ENCODE measurements at regions not wholly inside any gene's neighbourhood (a gene's known extent, or its start where the extent isn't known, plus 50 kb on each side); places are given as distances from the start of the nearest gene placed in this dataset.

DNA sequence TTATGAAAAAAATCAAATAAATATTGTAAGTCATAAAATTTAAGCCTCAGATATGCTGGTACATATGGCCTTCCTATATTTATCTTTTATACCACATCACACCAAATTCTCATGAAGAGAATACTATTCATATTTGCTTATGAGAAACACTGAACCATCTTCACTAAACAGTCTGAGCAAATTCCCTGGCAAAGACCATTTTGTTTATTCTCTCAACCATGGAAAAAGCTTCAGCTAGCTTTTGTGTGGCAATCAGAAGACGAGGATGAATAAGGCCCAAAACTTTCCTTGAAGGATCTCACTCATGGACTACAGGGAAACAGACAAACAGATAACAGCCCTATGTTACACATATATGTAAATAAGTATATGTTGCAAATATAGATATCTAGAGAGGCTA, 252.1 kb downstream of the TMX3 start:
- DNase-seq: no peak

DNA sequence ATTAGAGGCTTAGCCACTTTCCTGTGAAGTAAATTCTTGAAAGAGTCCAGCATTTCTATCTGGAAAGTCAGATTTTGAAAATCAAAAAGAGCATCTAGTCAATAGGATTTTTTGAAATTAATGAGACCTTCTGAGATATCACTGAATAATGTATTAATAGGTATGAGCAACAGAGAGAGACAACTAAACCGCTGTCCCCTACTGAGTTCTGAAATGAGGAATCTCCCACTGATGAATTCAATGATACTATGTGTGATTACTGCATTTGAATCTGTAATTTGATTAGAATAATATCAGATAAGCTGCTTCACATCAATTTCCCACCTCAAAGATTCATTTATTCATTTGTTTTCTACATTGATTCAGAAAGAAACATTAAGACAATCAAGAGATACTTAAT, 252.8 kb downstream of the TMX3 start:
- no peak for DNase-seq

DNA sequence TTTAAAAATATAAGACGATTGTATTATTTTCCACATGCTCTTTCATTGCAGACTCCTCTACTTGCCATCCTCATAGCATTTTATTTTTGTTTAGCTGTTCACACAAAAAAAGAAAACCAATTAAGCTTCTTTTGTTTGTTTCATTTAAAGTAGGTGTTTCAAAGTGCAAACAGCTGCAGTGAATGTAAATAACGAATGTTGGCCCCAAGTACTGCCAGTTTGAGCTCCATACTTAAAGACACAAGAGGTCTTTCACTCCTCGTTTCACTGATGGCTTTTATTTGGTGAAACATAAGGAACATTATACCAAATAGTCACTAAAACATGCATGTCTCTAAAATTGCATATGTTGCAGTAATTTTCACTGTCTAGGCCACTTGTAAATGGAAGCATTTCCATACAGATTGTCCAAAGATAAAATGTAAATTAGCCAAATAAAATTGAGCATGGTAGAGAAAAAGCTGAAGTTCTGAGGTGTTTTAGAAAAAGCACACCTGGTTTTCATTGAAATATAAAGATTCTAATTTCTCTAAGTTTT, 253.4 kb downstream of the TMX3 start:
- DNase-seq: no peak

DNA sequence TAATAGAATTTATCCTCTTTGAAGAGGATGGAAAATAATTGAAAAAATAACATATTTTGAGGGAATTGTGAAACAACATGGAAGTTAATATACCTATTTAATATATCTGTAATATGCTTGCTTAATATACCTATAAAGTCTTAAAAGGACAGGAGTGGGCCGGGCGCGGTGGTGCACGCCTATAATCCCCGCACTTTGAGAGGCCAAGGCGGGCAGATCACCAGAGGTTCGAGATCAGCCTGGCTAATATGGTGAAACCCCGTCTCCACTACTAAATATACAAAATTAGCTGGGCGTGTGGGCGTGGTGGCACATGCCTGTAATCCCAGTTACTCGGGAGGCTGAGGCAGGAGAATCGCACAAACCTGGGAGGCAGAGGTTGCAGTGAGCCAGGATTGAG, 254.9 kb downstream of the TMX3 start:
- no peak for DNase-seq

DNA sequence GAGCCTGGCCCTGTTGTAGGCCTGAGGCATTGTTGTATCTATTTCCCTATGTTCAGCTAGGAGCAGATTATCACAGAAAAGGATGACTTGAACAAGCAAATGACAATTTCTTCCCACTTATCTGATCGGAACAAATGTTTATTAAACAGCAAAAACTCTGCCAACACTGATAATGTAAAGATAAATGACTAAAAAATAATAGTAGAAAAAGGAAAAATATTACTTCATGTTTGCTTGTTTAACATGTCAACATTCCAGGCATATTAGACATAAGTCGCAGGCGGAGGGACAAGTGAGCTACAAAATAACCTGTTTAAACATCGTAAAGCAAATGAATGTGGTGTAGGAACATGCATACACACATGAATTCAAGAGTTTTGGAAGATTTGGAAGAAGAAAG, 257.9 kb downstream of the TMX3 start:
- DNase-seq: no peak

DNA sequence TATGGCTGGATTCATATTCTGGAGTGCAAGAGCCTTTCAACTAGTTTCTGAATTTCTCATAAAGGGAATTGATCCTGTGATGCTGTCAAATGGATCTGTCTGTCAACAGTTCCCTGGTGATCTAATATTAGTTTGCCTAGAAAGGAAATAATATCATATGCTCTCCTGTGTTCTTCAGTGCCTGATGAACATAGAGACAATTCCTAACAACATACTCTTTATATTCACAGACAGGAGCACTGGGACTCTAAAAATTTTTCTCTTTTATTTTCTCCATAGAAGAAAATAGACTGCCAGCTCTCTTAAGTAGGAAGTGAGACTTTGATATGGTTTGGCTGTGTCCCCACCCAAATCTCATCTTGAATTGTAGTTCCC, 259.7 kb downstream of the TMX3 start:
- no peak for DNase-seq

DNA sequence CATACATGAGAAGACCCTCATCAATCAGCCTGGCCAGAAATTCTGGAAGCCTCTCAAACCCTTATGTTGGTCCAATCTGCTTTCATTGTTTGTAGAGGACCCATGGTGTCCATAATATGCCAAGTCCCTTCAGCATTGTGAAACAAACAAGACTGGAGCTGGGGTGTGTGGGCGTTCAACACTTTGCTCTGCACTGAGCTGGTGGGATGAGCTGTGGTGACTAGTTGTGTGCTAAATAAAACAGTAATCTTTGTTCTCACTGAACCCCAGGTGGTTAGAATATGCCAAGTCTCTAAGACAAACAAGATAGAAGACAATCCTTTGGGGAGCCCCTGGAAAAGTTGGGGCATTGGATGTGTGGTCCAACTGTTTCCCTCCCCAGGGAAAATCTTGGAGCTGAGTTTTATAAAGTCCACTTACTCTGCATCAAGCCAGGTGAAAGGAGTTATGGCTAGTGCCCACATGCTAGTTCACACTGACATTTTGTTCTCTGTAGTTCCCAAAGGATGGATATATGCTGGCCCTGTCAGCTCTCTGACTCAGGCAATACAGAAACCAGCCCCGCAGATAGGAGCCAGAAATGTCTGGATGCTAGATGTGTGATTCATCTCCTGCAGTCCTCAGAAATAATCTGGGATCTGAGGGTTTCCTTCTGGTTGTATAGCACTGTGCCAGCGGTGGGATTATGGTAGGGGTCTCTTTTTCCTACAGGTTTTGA, 260.2 kb downstream of the TMX3 start:
- no peak for DNase-seq

DNA sequence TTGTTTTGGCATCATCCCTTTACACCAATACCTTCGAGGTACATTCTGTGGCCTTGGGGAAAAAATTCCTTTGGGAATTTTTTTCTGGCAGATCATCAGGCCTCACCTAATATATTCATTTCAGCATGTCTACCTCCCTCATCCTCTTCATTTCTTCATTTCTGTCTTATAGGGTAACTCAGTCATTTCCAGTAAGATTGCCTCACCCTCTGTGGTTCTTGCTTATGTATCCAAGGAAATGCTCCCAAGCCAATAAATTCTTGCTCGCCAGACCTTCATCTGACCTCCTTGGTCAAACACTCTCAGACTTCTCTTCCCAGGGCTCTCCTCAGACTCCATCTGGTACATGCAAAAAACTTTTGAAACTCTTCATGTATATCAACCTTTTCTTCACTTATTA, 265.6 kb downstream of the TMX3 start:
- no peak for DNase-seq

DNA sequence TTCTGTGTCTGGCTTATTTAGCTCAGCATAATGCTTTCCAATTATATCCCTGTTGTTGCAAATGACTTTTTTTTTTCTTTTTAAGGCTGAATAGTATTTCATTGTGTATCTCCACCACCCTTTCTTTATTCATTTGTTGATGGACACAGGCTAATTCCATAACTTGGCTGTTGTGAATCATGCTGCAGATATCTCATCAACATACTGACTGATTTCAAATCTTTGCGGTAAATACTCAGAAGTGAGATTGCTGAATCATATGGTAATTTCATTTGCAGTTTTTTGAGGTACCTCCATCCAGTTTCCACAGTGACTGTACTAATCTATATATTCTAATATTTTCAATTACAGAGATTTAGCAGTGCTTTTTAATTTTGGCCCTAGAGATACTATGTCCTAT, 266.2 kb downstream of the TMX3 start:
- no peak for DNase-seq

DNA sequence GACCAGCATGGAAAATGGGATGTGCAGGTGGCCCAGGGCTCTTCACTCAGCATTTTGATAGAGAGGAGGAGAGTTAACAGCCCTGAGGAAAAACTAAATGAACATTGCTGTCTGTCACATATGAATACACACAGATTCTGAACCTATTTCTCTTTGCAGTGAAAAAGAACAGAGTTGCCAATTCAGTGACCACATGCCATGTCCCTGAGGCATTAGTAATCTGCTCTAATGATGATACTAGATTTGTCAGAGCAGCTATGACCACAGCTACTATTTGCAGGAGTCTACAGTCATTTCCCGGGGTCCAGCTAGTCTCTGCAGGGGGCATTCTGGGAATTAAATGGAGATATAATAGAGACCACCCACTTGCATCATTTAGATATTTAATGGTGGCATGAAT, 267.6 kb downstream of the TMX3 start:
- no peak for DNase-seq

DNA sequence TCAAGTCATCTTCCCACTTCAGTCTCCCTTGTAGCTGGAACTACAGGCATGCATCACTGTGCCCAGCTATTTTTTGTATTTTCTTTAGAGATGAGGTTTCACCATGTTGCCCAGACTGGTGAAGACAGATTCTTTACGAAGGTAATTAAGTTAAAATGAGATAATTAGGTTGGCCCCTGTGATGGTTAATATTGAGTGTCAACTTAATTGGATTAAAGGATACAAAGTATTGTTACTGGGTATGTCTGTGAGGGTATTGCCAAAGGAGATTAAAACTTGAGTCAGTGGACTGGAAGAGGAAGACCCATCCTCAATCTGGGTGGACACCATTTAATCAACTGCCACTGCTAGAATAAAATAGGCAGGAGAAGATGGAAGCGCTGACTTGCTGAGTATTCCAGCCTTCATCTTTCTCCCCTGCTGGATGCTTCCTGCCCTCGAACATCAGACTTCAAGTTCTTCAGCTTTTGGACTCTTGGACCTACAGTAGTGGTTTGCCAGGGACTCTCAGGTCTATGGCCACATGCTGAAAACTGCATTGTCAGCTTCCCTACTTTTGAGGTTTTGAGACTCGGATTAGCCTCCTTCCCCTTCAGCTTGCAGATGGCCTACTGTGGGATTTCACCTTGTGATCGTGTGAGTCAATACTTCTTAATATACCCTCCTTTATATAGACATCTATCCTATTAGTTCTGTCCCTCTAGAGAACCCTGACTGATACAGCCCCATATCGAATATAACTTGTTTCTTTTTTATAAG, 269.1 kb downstream of the TMX3 start:
- DNase-seq: no peak

DNA sequence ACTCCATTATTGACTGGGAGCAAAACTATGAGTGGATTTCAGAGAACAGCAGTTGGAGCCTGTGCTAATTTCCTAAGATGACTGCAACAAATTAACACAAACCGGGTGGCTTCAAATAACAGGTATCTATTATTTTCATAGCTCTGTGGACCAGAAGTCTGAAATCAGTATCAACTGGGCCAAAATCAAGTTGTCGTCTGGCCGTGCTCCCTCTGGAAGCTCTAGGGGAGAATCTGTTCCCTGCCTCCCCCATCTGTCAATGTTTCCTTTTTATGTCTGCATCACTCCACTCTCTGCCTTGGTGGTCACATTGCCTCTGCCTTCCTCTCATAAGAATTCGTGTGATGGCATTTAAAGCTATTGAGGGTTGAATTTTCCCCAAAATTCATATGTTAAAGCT, 269.8 kb downstream of the TMX3 start:
- DNase-seq: no peak

DNA sequence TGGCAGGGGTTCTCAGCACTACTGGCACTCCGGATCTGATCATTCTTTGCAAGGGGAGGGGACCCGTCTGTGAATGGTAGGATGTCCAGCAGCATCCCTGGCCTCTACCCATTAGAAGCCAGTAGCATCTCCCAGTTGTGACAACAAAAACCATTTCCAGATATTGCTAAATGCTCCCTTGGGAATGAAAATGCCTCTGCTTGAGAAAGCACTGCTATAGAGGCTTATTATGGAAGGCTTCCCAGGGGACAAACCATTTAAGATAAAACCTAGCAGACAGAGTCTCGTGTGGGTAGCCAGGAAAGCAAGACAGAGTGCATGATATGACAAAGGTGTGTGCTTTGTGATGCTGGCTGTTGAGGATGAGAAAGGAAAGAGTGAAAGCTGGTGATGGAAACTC, 273.7 kb downstream of the TMX3 start:
- DNase-seq: no peak

DNA sequence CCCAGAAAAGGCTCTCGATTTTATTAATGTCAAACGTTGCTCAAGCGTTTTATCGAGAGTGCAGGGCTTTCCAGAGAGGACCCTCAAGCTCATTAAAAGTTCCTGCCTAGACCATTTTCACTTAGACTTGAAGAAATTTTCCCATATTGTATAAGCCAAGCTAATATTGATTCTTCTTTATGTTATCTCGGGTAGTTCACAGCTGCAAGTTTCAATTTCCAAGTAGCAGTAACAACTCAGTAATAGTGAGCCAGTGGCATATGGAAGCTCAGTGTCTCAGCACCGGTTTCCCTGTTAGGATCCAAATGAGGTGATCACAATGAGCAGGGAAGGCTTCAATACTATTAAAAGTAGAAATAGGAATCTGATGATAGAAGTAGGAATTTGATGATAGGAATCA, 274.5 kb downstream of the TMX3 start:
- no peak for DNase-seq

DNA sequence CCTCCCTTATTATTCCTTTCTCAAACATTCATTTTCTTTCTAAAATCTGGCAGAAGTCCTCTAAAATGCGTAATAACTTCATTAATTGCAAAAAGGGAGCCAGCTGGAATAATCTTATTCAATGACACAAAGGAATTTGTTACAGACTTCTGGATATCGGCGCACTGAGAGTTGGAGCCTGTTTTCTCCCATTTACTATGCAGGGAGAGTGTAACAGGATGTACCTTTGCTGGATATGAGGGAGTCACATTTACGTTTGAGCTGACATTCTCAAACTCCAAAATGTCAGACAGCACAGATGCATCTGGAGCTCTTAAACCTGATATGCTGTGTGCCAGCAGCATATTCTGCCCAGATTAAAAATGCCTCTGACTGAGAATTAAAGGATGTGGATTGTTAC, 275.3 kb downstream of the TMX3 start:
- DNase-seq: no peak

DNA sequence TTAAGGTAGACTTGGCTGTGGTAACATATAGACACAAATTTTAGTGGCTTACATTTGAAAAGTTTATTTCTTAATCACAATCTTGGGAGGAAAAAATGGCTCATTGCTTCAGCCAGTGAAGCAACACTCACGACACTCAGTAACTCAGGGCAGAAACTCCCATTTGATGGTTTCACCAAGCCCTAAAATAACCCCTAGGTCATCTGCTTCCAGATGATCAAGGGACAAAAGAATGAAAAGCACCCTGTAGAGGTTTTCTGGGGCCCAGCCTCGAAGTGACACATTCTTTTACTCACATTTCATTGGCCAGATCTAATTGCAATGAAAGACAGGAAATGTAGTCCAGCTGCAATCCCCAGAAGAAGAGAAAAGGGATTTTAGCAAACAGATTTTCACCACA, 275.9 kb downstream of the TMX3 start:
- no peak for DNase-seq

DNA sequence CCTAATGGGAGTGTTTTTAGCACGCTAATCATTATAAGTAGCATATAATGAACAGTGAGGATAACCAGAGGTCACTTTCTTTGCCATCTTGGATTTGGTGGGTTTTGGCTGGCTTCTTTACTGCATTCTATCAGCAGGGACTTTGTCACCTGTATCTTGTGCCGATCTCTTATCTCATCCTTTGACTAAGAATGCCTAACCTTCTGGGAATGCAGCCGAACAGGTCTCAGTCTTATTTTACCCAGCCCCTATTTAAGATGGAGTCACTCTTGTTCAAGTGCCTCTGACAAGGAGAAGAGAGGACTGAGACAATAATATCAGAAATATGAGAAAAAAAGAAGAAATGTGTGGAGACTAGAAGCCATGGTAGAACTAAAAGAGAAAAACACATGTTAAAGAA, 276.4 kb downstream of the TMX3 start:
- no peak for DNase-seq

DNA sequence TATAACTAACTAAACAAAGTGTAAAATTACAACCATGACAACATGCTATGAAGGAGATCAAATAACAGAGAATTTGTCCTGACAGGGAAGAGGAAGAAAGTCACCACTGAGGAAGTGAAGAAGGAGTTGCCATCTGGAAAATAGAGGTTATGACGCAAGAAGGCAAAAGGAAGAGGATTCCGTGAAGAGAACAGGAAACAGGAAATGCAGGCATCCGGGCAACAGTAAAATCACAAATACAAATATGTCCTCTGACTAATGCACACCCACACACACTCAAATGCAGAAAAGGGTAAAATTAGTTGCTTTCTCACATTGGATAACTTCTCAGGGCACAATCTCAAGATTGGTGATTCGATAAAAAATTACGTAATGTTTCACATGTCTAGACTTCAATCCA, 278.4 kb downstream of the TMX3 start:
- no peak for DNase-seq

DNA sequence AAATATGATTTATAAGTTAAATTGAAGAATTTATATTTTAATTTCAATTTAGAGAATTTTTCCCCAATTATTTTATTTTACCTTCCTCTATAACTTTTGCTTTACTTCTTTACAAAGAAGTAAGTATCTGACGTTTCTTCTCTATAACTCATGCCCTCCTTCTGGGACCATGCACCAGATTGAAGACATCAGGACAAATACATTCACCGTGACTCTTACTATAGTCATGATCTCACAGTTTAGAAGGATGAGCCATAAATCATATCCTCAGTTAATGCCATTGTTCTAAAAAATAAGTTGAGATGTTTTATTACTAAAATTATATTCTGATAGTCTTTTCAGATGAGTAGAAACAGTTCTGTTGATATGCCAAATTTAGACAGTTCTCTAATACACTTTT, 279.3 kb downstream of the TMX3 start:
- no peak for DNase-seq

DNA sequence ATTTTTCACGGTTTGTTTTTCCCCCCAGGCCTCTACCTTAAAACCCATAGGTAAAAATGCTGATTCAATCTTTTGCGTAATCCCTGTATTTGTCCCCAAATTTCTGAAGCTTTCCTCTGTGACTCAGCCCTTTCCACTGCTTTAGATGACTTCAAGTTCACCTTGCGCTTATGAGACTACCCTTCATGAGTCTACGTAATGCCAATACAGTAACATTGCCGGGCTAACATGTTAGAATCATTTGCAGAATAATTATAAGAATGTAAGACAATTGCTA, 283.0 kb downstream of the TMX3 start:
- DNase-seq: no peak

DNA sequence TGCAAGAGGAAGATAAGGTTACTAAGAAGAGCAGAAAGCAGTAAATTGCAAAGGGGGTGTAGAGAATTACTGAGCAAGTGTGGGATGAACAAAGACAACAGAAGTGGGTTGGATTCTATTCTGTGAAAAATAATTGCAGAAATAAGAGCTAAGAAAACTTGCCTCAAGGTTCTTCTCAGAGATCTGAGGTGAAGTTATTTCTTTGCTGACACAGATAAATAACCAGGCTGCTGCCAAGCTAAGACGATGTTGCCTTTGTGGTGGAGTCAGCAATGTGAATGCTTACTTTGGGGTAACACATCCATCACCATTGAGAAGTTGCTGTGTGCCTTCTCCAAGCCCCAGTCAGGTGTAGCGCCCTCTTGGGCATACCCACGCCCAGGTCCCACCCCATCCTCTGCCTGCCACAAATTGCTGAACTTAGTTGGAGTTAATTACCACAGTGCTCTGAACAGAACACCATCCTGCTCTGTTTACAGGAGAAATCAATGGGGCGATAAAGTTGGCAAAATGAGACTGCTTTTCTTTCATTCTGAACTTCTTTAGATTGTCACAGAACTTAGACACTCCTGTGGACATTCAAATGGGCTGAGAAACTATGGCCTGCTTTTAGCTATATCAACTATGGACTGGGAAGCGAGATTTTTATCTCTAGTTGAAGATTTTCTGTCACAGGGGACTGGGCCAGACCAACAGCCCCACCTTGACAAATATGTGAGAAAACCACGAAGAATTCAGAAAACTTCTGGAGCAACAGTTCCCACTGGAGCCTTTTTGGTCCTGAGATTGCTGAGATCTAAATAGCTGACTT, 283.6 kb downstream of the TMX3 start:
- no peak for DNase-seq

DNA sequence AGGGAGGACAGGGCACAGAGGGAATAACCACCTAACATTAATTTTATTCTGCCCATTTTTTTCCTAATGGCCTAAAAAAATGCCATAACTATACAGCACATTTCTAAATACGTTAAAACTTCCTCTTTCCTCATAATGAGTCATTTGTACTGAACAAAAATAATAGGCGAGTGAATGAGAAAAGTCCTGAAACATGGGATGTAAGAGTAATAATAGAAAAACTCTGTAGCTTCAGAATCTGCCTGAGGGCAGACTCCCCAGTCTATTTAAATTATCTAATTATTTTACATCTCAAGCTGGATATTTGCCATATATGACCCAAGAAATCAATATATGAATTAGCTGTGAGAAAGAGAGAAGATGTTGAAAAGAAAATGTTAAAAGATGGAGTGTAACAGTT, 285.1 kb downstream of the TMX3 start:
- no peak for DNase-seq

DNA sequence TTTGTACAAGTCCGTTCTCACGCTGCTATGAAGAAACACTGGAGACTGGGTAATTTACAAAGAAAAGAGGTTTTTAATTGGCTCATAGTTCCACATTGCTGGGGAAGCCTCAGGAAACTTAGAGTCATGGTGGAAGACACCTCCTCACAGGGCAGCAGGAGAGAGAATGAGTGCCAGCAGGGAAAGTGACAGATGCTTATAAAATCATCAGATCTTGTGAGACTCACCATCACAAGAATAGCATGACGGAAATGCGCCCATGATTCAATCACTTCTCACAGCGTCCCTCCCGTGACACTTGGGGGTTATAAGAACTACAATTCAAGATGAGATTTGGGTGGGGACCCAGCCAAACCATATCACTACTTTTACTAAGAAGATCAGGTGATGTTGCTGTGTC, 285.8 kb downstream of the TMX3 start:
- DNase-seq: no peak

DNA sequence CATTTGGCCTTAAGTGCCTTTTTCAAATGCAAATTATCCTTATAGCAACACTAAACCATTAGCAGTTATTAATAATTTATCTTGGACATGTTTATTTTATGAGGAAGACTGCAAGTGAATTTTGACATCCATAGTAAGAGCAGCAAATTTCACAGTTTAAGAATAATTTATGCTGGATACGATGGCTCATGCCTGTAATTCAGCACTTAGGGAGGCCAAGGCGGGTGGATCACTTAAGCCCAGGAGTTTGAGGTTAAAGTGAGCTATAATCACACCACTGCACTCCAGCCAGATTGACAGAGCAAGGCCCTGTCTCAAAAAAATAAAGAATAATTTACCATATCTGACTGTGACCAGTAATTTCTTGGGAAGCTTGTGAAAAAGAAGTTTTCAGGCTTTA, 286.2 kb downstream of the TMX3 start:
- DNase-seq: no peak
